GM23248 (cell line): ENCODE measurements at regions not wholly inside any gene's neighbourhood (a gene's known extent, or its start where the extent isn't known, plus 50 kb on each side); places are given as distances from the start of the nearest gene placed in this dataset.

Experiments used
- EZH2 ChIP-seq: fragments of 200-600 bp; sonication (generic); IDR thresholded peaks from 2 replicates; pipeline ENCODE4 v1.6.1; 2018; ENCODE audit warnings: antibody characterized with exemption, mild to moderate bottlenecking; ENCODE audit not compliant: insufficient read depth, poor library complexity, severe bottlenecking
- EZH2phosphoT487 ChIP-seq: fragments of 200-600 bp; sonication (generic); IDR thresholded peaks from 2 replicates; pipeline ENCODE4 v1.6.1; 2018; ENCODE audit warnings: antibody characterized with exemption, moderate library complexity, mild to moderate bottlenecking, low read depth; ENCODE audit not compliant: insufficient read depth

GRCh38 chr18:51651761-51652160, 454.3 kb upstream of the MEX3C start:
- no peak for TF ChIP-seq EZH2phosphoT487
- no peak for TF ChIP-seq EZH2
